Ishikawa (cell line): ENCODE measurements at regions not wholly inside any gene's neighbourhood (a gene's known extent, or its start where the extent isn't known, plus 50 kb on each side); places are given as distances from the start of the nearest gene placed in this dataset.

Experiments
- CEBPB ChIP-seq: IDR thresholded peaks from 2 replicates; pipeline ENCODE4 v1.6.1; 2012
- CREB1 ChIP-seq: IDR thresholded peaks from 2 replicates; pipeline ENCODE4 v1.6.1; 2012; ENCODE audit warnings: low read depth
- EGR1 ChIP-seq: IDR thresholded peaks from 2 replicates; pipeline ENCODE4 v1.6.1; 2012
- EP300 ChIP-seq: IDR thresholded peaks from 2 replicates; pipeline ENCODE4 v1.6.1; 2012; ENCODE audit warnings: borderline replicate concordance
- FOXM1 ChIP-seq: IDR thresholded peaks from 2 replicates; pipeline ENCODE4 v1.6.1; 2012; ENCODE audit warnings: low read depth, borderline replicate concordance
- NFIC ChIP-seq: IDR thresholded peaks from 2 replicates; pipeline ENCODE4 v1.6.1; 2012
- RAD21 ChIP-seq: IDR thresholded peaks from 2 replicates; pipeline ENCODE4 v1.6.1; 2012; ENCODE audit warnings: low read depth
- TAF1 ChIP-seq: IDR thresholded peaks from 2 replicates; pipeline ENCODE4 v1.6.1; 2012; ENCODE audit warnings: low read depth, mild to moderate bottlenecking
- TCF12 ChIP-seq: IDR thresholded peaks from 2 replicates; pipeline ENCODE4 v1.6.1; 2012; ENCODE audit warnings: low read depth
- TEAD4 ChIP-seq: IDR thresholded peaks from 2 replicates; pipeline ENCODE4 v1.6.1; 2012
- YY1 ChIP-seq: IDR thresholded peaks from 2 replicates; pipeline ENCODE4 v1.6.1; 2012; ENCODE audit warnings: low read depth
- ZBTB7A ChIP-seq: IDR thresholded peaks from 2 replicates; pipeline ENCODE4 v1.6.1; 2012; ENCODE audit warnings: low read depth
- TF ChIP-seq, protein P1 (sequence below): IDR thresholded peaks from 2 replicates; pipeline ENCODE4 v1.6.1; 2012; ENCODE audit warnings: low read depth, mild to moderate bottlenecking
- TF ChIP-seq, protein P2 (sequence below): IDR thresholded peaks from 2 replicates; pipeline ENCODE4 v1.6.1; 2012
- TF ChIP-seq, protein P3 (sequence below): IDR thresholded peaks from 2 replicates; pipeline ENCODE4 v1.6.1; 2012

DNA sequence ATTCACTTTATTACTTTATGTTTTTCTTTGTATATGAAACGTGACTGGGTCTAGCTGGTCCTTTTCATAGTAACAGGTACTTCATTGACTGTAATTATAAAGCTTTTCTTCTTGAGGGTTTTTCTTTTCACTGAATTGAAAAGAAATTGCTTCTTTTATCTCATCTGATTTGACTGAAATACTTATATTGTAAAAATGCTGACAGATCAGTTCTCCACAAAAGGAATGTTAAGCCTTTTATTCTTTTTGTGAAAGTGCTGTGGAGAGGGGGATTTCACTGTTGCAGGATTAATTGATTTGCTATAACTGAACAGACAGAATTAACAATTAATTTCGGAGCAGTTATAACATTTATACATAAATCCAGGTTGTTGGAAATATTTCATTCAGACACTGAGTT is 2043.6 kb upstream of the C9orf72 start:
- no peak for TF ChIP-seq CEBPB
- TF ChIP-seq EGR1, result no peak

DNA sequence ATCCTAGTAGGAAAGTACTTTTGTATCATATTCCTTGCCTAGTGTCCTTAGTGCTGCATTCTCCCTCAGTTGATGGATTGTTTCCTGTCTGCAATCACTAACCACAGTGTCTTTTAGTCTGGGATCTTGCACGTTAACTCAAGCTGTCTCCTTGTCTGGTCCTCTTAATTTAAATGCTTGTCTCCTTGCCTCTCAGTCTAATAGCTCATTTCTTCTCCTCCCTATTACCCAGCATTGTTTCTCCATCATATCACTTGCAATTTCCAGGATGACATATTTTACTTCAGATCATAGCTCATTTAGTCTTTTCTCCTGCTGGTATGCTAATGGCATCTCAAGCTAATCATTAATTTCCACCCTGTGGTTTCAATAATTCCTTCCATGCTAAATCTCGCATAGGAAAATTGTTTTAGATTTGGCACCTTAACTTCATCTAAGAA is 2052.0 kb upstream of the C9orf72 start:
- TF ChIP-seq NFIC (no peak), YY1 (no peak), RAD21 (no peak), TEAD4 (no peak), TAF1 (no peak), ZBTB7A (no peak), EP300 (no peak), TCF12 (no peak), EGR1 (no peak), CEBPB (no peak), FOXM1 (no peak), CREB1 (no peak)
- TF ChIP-seq, protein P1, sequence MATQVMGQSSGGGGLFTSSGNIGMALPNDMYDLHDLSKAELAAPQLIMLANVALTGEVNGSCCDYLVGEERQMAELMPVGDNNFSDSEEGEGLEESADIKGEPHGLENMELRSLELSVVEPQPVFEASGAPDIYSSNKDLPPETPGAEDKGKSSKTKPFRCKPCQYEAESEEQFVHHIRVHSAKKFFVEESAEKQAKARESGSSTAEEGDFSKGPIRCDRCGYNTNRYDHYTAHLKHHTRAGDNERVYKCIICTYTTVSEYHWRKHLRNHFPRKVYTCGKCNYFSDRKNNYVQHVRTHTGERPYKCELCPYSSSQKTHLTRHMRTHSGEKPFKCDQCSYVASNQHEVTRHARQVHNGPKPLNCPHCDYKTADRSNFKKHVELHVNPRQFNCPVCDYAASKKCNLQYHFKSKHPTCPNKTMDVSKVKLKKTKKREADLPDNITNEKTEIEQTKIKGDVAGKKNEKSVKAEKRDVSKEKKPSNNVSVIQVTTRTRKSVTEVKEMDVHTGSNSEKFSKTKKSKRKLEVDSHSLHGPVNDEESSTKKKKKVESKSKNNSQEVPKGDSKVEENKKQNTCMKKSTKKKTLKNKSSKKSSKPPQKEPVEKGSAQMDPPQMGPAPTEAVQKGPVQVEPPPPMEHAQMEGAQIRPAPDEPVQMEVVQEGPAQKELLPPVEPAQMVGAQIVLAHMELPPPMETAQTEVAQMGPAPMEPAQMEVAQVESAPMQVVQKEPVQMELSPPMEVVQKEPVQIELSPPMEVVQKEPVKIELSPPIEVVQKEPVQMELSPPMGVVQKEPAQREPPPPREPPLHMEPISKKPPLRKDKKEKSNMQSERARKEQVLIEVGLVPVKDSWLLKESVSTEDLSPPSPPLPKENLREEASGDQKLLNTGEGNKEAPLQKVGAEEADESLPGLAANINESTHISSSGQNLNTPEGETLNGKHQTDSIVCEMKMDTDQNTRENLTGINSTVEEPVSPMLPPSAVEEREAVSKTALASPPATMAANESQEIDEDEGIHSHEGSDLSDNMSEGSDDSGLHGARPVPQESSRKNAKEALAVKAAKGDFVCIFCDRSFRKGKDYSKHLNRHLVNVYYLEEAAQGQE, result no peak
- TF ChIP-seq, protein P2, sequence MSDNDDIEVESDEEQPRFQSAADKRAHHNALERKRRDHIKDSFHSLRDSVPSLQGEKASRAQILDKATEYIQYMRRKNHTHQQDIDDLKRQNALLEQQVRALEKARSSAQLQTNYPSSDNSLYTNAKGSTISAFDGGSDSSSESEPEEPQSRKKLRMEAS, result no peak
- TF ChIP-seq, protein P3, sequence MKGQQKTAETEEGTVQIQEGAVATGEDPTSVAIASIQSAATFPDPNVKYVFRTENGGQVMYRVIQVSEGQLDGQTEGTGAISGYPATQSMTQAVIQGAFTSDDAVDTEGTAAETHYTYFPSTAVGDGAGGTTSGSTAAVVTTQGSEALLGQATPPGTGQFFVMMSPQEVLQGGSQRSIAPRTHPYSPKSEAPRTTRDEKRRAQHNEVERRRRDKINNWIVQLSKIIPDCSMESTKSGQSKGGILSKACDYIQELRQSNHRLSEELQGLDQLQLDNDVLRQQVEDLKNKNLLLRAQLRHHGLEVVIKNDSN, result no peak

DNA sequence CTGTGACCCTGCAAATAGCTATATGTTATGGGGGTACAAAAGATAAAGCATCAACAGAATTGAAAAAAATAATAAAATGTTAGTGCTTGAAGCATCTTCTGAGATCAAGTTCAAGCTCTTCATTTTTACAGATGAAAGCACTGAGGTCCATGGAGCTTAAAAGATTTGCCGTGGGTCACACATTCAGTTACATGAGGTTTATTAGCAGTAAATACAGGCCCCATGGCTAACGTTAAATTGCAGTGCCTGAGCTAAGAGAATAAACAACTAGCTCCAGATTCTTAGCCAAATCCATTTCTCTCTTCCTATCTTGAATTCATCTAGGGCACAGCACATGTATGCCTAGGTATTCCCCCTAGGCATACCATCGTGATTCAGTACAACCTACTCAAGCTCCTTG is 2052.7 kb upstream of the C9orf72 start:
- TF ChIP-seq TCF12 (no peak), RAD21 (no peak), YY1 (no peak), FOXM1 (no peak), EP300 (no peak), TAF1 (no peak), EGR1 (no peak), NFIC (no peak), ZBTB7A (no peak), TEAD4 (no peak), CREB1 (no peak), CEBPB (no peak)
- TF ChIP-seq, protein P3, result no peak
- TF ChIP-seq, protein P2, result no peak
- TF ChIP-seq, protein P1, result no peak

DNA sequence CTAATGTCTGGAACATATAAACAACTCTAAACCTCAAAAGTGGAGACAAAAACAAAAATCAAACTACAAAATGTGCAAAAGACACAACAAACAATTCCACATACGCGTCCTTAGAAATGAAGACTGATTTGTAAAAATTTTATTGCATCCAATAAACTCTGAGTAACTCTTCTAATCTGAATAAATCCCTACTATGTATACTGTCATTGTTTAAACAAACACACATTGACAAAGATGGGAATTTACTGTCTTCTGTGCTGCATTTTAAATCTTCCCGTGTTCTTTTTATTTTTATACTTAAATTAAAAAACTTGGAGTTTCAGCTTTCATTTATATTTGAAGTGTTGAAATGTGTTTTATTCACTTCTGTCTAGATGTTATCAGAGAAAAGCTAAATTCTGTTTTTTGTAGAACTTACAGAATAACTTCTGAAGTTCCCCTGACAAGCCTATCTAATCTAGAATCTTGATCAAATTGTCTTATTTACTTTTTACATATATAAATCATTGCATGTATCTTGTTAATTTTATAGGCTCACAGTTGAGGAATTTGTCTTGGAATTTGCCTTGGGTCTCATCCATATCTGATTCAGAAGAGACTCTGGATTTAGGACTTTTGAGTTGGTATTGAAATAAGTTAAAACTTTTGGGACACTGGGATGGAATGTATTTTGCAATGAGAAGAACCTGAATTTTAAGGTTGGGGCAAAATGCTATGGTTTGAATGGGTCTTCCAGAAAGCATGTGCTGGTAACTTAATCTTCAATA is 2064.4 kb upstream of the C9orf72 start:
- TF ChIP-seq FOXM1 (no peak), TAF1 (no peak), TEAD4 (no peak), TCF12 (no peak), ZBTB7A (no peak), CEBPB (no peak), CREB1 (no peak), EGR1 (no peak), RAD21 (no peak), YY1 (no peak), EP300 (no peak), NFIC (no peak)
- TF ChIP-seq, protein P2, result no peak
- TF ChIP-seq, protein P3, result no peak
- TF ChIP-seq, protein P1, result no peak
